Left ventricle myocardium superior (tissue), 1 donor: ENCODE measurements at regions not wholly inside any gene's neighbourhood (a gene's known extent, or its start where the extent isn't known, plus 50 kb on each side); places are given as distances from the start of the nearest gene placed in this dataset.
"Not testable (repeated sequence)": the region's sequence is repeated elsewhere in the genome, so short reads cannot be mapped to it uniquely, and the experiment has no call there.

ENCODE experiments used
- ATAC-seq: fragments of 200-7000 bp; cut with Tn5 transposase; one replicate; pipeline ENCODE4 v1.9.1; 2020; ENCODE audit warnings: mild to moderate bottlenecking, moderate library complexity
- DNase-seq: peaks from one replicate; pipeline ENCODE4 v3.0.0-alpha.2; 2020
- intact Hi-C: fragments of 100-400 bp; cut with micrococcal nuclease; formaldehyde crosslinking; loops from one replicate; pipeline ENCODE4 v1.11.0; 2022
- donor health status: DM: no; HTN: yes; CAD: no; lungs with severe emphysema.

- ATAC-seq = no peak
- DNase-seq = no peak
- intact Hi-C loops = no loop called here
These were observed 298.2 kb downstream of the UBE3D start for GRCh38 chr6:82767447-82767846.

- intact Hi-C loops = no loop called here
- DNase-seq (no peak), ATAC-seq (no peak)
These were observed 292.6 kb downstream of the UBE3D start for GRCh38 chr6:82772851-82773717.

GRCh38 chr6:82775361-82775760 lies 290.3 kb downstream of the UBE3D start:
- no peak for ATAC-seq

GRCh38 chr6:82775981-82776380 lies 289.7 kb downstream of the UBE3D start:
- intact Hi-C loops = no loop called here
- ATAC-seq = no peak

More at GRCh38 chr6:82775361-82775760, 290.3 kb downstream of the UBE3D start:
- DNase-seq = no peak
- intact Hi-C loops = no loop called here

GRCh38 chr6:82779041-82779440 lies 286.6 kb downstream of the UBE3D start:
- no peak for ATAC-seq
- intact Hi-C loops = no loop called here
- DNase-seq = no peak

More at GRCh38 chr6:82775981-82776380, 289.7 kb downstream of the UBE3D start:
- DNase-seq = no peak

- intact Hi-C loops = no loop called here
- no peak for DNase-seq
- no peak for ATAC-seq
These were observed 285.3 kb downstream of the UBE3D start for GRCh38 chr6:82780334-82780733.

- intact Hi-C loops = no loop called here
- ATAC-seq = no peak
- DNase-seq = no peak
These were observed 283.9 kb downstream of the UBE3D start for GRCh38 chr6:82781620-82782204.

- intact Hi-C loops = no loop called here
- ATAC-seq = peak; percentile 32
- no peak for DNase-seq
These were observed 281.9 kb downstream of the UBE3D start for GRCh38 chr6:82783587-82784236.

GRCh38 chr6:82785206-82785605 lies 280.4 kb downstream of the UBE3D start:
- no peak for ATAC-seq
- no peak for DNase-seq
- intact Hi-C loops = no loop called here

GRCh38 chr6:82786248-82786647 lies 279.4 kb downstream of the UBE3D start:
- intact Hi-C loops = no loop called here
- ATAC-seq (no peak), DNase-seq (no peak)

GRCh38 chr6:82795940-82796339 lies 269.7 kb downstream of the UBE3D start:
- intact Hi-C loops = no loop called here
- ATAC-seq = no peak

GRCh38 chr6:82801083-82801482 lies 264.6 kb downstream of the UBE3D start:
- DNase-seq = no peak
- intact Hi-C loops = no loop called here
- no peak for ATAC-seq

More at GRCh38 chr6:82795940-82796339, 269.7 kb downstream of the UBE3D start:
- DNase-seq = no peak

GRCh38 chr6:82816243-82816642 lies 249.4 kb downstream of the UBE3D start:
- DNase-seq, intact Hi-C loops, ATAC-seq: not testable (repeated sequence)

- ATAC-seq (no peak), DNase-seq (no peak)
- intact Hi-C loops = no loop called here
These were observed 246.9 kb downstream of the UBE3D start for GRCh38 chr6:82818727-82819126.

- intact Hi-C loops = no loop called here
- DNase-seq = no peak
These were observed 242.3 kb downstream of the UBE3D start for GRCh38 chr6:82823361-82823760.

GRCh38 chr6:82832811-82833210 lies 232.8 kb downstream of the UBE3D start:
- ATAC-seq (no peak), DNase-seq (no peak)
- intact Hi-C loops = no loop called here

More at GRCh38 chr6:82823361-82823760, 242.3 kb downstream of the UBE3D start:
- ATAC-seq = no peak

GRCh38 chr6:82833481-82833880 lies 232.2 kb downstream of the UBE3D start:
- ATAC-seq (no peak), DNase-seq (no peak)
- intact Hi-C loops = no loop called here

GRCh38 chr6:82836022-82836575 lies 229.5 kb downstream of the UBE3D start:
- DNase-seq = no peak

GRCh38 chr6:82840571-82840970 lies 225.1 kb downstream of the UBE3D start:
- ATAC-seq (no peak), DNase-seq (no peak)
- intact Hi-C loops = no loop called here

More at GRCh38 chr6:82836022-82836575, 229.5 kb downstream of the UBE3D start:
- intact Hi-C loops = no loop called here
- no peak for ATAC-seq

GRCh38 chr6:82841309-82841708 lies 224.3 kb downstream of the UBE3D start:
- DNase-seq (no peak), ATAC-seq (no peak)
- intact Hi-C loops = no loop called here
